GM12878 (cell line): ENCODE measurements at regions not wholly inside any gene's neighbourhood (a gene's known extent, or its start where the extent isn't known, plus 50 kb on each side); places are given as distances from the start of the nearest gene placed in this dataset.

Experiments used
- ATAC-seq: fragments of 200-7000 bp; cut with Tn5 transposase; 3 replicates; pipeline ENCODE4 v1.9.1; 2020; ENCODE audit warnings: mild to moderate bottlenecking, moderate library complexity
- BruUV-seq: library from RNA; stranded (reverse); fragments of 400-500 nt; replicated peaks from 2 replicates; lab custom pipeline; 2021; lab: Mats Ljungman, UMichigan
- CTCF ChIA-PET: fragments of 300-600 bp; sonication (Branson Sonifier 250); formaldehyde crosslinking; extraction: SDS; loops from one replicate; lab custom pipeline; 2021; ENCODE audit warnings: inconsistent platforms; lab: Yijun Ruan, JAX
- POLR2A ChIA-PET: fragments of 350-600 bp; formaldehyde crosslinking; extraction: SDS; loops from one replicate; lab custom pipeline; 2021; ENCODE audit warnings: inconsistent platforms; lab: Charles Lee
- RAD21 ChIA-PET: fragments of 300-600 bp; sonication (Branson Sonifier 250); formaldehyde crosslinking; loops from one replicate; lab custom pipeline; 2023; ENCODE audit warnings: antibody characterized with exemption; ENCODE audit not compliant: unreplicated experiment; lab: Charles Lee
- SMC1A ChIA-PET: fragments of 300-600 bp; sonication (Branson Sonifier 250); formaldehyde crosslinking; loops from one replicate; lab custom pipeline; 2023; ENCODE audit not compliant: unreplicated experiment, uncharacterized antibody; lab: Charles Lee
- DNase-seq: peaks from one replicate; pipeline ENCODE4 v3.0.0-alpha.2; 2011; ENCODE audit warnings: low read depth, low spot score
- FAIRE-seq: peaks from 3 replicates; lab custom pipeline; 2011; peaks lifted over from hg19 to GRCh38; lab: Jason Lieb, UNC
- H2AFZ ChIP-seq: 2 replicates; pipeline ENCODE4 v1.6.0; 2011; ENCODE audit warnings: low read depth, low read length, control low read depth; ENCODE audit not compliant: control insufficient read depth
- H3K27ac ChIP-seq: 2 replicates; pipeline ENCODE4 v1.5.1; 2011; ENCODE audit warnings: control low read depth; ENCODE audit not compliant: control insufficient read depth, insufficient read depth
- H3K27me3 ChIP-seq, 2 experiments: replicated peaks in 1 of 2; 2 replicates each; pipeline versions ENCODE4 v1.6.0 to v1.6.1; 2011; ENCODE audit warnings: low read length in 1 of 2; ENCODE audit not compliant: control insufficient read depth in 2 of 2, insufficient read depth in 2 of 2
- H3K36me3 ChIP-seq, 2 experiments: 2 replicates each; pipeline ENCODE4 v1.5.1; 2011; ENCODE audit warnings: low read length in 1 of 2; ENCODE audit not compliant: control insufficient read depth in 2 of 2, insufficient read depth in 2 of 2
- H3K4me1 ChIP-seq: 2 replicates; pipeline ENCODE4 v1.6.1; 2011; ENCODE audit warnings: mild to moderate bottlenecking, low read length, moderate library complexity, mixed read lengths; ENCODE audit not compliant: control insufficient read depth, insufficient read depth
- H3K4me2 ChIP-seq: 2 replicates; pipeline ENCODE4 v1.6.0; 2011; ENCODE audit warnings: control low read depth; ENCODE audit not compliant: control insufficient read depth, insufficient read depth
- H3K4me3 ChIP-seq: fragments of 200-600 bp; sonication (generic); 2 replicates; pipeline ENCODE4 v1.5.1; 2016
- H3K79me2 ChIP-seq: 2 replicates; pipeline ENCODE4 v1.6.0; 2011; ENCODE audit warnings: low read length; ENCODE audit not compliant: control insufficient read depth, insufficient read depth
- H3K9ac ChIP-seq: 2 replicates; pipeline ENCODE4 v1.8.0; 2011; ENCODE audit warnings: low read length, control low read depth, mixed read lengths; ENCODE audit not compliant: control insufficient read depth, insufficient read depth
- H3K9me3 ChIP-seq: replicated peaks from 3 replicates; pipeline ENCODE4 v1.5.1; 2011; ENCODE audit warnings: mild to moderate bottlenecking, low read length; ENCODE audit not compliant: control insufficient read depth, insufficient read depth
- H4K20me1 ChIP-seq: 2 replicates; pipeline ENCODE4 v1.6.0; 2011; ENCODE audit not compliant: control insufficient read depth, insufficient read depth
- CREB1 ChIP-seq: IDR thresholded peaks from 2 replicates; pipeline ENCODE4 v1.6.1; 2012; ENCODE audit warnings: low read depth, mild to moderate bottlenecking, inconsistent platforms
- HDAC2 ChIP-seq: fragments of 200-600 bp; sonication (generic); IDR thresholded peaks from 2 replicates; pipeline ENCODE4 v1.6.1; 2017
- MTA3 ChIP-seq: IDR thresholded peaks from 2 replicates; pipeline ENCODE4 v1.6.1; 2012; ENCODE audit warnings: low read length, inconsistent platforms, borderline replicate concordance
- NFYB ChIP-seq: IDR thresholded peaks from 2 replicates; pipeline ENCODE4 v1.6.1; 2011; ENCODE audit warnings: low read depth, mild to moderate bottlenecking, low read length, improper control_type of control experiment, moderate library complexity; ENCODE audit not compliant: insufficient read depth
- PAX5 ChIP-seq: IDR thresholded peaks from 2 replicates; pipeline ENCODE4 v1.6.1; 2011; ENCODE audit warnings: low read depth, low read length, borderline replicate concordance
- RUNX3 ChIP-seq: IDR thresholded peaks from 2 replicates; pipeline ENCODE4 v1.6.1; 2012; ENCODE audit warnings: low read length, inconsistent platforms
- SPI1 ChIP-seq: IDR thresholded peaks from 2 replicates; pipeline ENCODE4 v1.6.1; 2011; ENCODE audit warnings: low read depth, mild to moderate bottlenecking, low read length, moderate library complexity, borderline replicate concordance; ENCODE audit not compliant: insufficient read depth
- SRF ChIP-seq, 2 experiments: IDR thresholded peaks; 2 replicates each; pipeline ENCODE4 v1.6.1; 2011; ENCODE audit warnings: low read depth in 2 of 2, low read length in 2 of 2, mild to moderate bottlenecking in 1 of 2, moderate library complexity in 1 of 2
- TAF1 ChIP-seq: IDR thresholded peaks from 2 replicates; pipeline ENCODE4 v1.6.1; 2011; ENCODE audit warnings: mild to moderate bottlenecking, low read depth, low read length, borderline replicate concordance
- TARDBP ChIP-seq: IDR thresholded peaks from 2 replicates; pipeline ENCODE4 v1.6.1; 2016; ENCODE audit warnings: borderline replicate concordance
- ZNF592 ChIP-seq: fragments of 450-650 bp; IDR thresholded peaks from 2 replicates; pipeline ENCODE4 v1.6.1; 2017; ENCODE audit warnings: mild to moderate bottlenecking, moderate library complexity
- ZNF622 ChIP-seq: fragments of 450-650 bp; IDR thresholded peaks from 2 replicates; pipeline ENCODE4 v1.6.1; 2017; ENCODE audit warnings: mild to moderate bottlenecking, inconsistent platforms
- WGBS: methylation state at CpG from one replicate; pipeline ENCODE4 v1.1.6; 2016; ENCODE audit warnings: low lambda C conversion rate; ENCODE audit not compliant: insufficient replicate concordance, insufficient coverage; ENCODE audit errors: missing lambda C conversion rate; 5-methylcytosine and 5-hydroxymethylcytosine counted together
- in situ Hi-C: fragments of 300-500 bp; cut with MboI; formaldehyde crosslinking; loops from 9 replicates; pipeline ENCODE4 v1.14.3; 2018; ENCODE audit warnings: mixed read lengths
- intact Hi-C: fragments of 100-400 bp; cut with micrococcal nuclease; formaldehyde crosslinking; loops from one replicate; pipeline ENCODE4 v1.14.2; 2022; ENCODE audit not compliant: unreplicated experiment

- TF ChIP-seq RUNX3 (no peak), CREB1 (no peak)
These were observed 93.0 kb upstream of the MAFB start (continued) for GRCh38 chr20:40782043-40782368.

GRCh38 chr20:40785346-40785745, 96.3 kb upstream of the MAFB start:
- no peaks in the 10 kb centered on the region for H4K20me1 ChIP-seq
- FAIRE-seq, result no peak
- no peaks in the 10 kb centered on the region for H3K36me3 ChIP-seq
- no peak overlapping the region for H3K4me3 ChIP-seq
- no peak overlapping the region for H3K9ac ChIP-seq
- no peak for TF ChIP-seq SRF (IDR thresholded peaks at IDR 0.05; ENCODE audit: low read depth in 2 of 2, low read length in 2 of 2)
- H3K79me2 ChIP-seq, result no peaks in the 10 kb centered on the region
- no peak overlapping the region for H3K27ac ChIP-seq
- no peaks in the 10 kb centered on the region for H3K9me3 ChIP-seq
- in situ Hi-C loops, result no loop called here
- ChIA-PET POLR2A (no interaction called here), CTCF (no interaction called here), SMC1A (no interaction called here), RAD21 (no interaction called here)
- no peak overlapping the region for H2AFZ ChIP-seq
- no peaks in the 10 kb centered on the region for H3K4me1 ChIP-seq
- intact Hi-C loops, result no loop called here
- H3K27me3 ChIP-seq, result peaks cover 0 to 6% of the 10 kb centered on the region in 2 experiments; a peak in 3 of 4 replicates
- WGBS, result 13% methylated on average over 3 of the region's 3 CpGs
- ATAC-seq, result no peak
- no peak for DNase-seq
- no peak overlapping the region for H3K4me2 ChIP-seq
- BruUV-seq, result no TSS peak

GRCh38 chr20:40786336-40786735, 97.3 kb upstream of the MAFB start:
- DNase-seq (no peak), ATAC-seq (no peak)
- Histone ChIP-seq H3K79me2 (no peaks in the 10 kb centered on the region), H3K9ac (no peak overlapping the region)
- 54% methylated on average over 11 of the region's 11 CpGs for WGBS
- intact Hi-C loops, result no loop called here
- TF ChIP-seq PAX5, result no peak
- no peak for TF ChIP-seq ZNF622
- no peak for TF ChIP-seq HDAC2
- no peak for TF ChIP-seq MTA3
- no peak for TF ChIP-seq TARDBP
- no peak for TF ChIP-seq SPI1
- no peak for TF ChIP-seq ZNF592
- TF ChIP-seq TAF1, result no peak
- TF ChIP-seq NFYB, result no peak
- TF ChIP-seq, all 136 proteins: peak for 0
- RAD21 ChIA-PET, result no interaction called here
- H3K36me3 ChIP-seq, result no peaks in the 10 kb centered on the region
- H3K4me1 ChIP-seq, result no peaks in the 10 kb centered on the region
- H2AFZ ChIP-seq, result no peak overlapping the region
- POLR2A ChIA-PET, result no interaction called here
- H3K4me3 ChIP-seq, result no peak overlapping the region
- no TSS peak for BruUV-seq
- H3K9me3 ChIP-seq, result no peaks in the 10 kb centered on the region
- peaks cover 0 to 6% of the 10 kb centered on the region in 2 experiments; a peak in 3 of 4 replicates for H3K27me3 ChIP-seq
- in situ Hi-C loops, result no loop called here
- no peak overlapping the region for H3K4me2 ChIP-seq
- no peak for FAIRE-seq
- H3K27ac ChIP-seq, result no peak overlapping the region
- SMC1A ChIA-PET, result no interaction called here
- H4K20me1 ChIP-seq, result no peaks in the 10 kb centered on the region
- CTCF ChIA-PET, result no interaction called here
